ENCODE measurements at regions not wholly inside any gene's neighbourhood (a gene's known extent, or its start where the extent isn't known, plus 50 kb on each side); places are given as distances from the start of the nearest gene placed in this dataset.
"Not testable (repeated sequence)": the region's sequence is repeated elsewhere in the genome, so short reads cannot be mapped to it uniquely, and the experiment has no call there.

- H3K9me3 Mint-ChIP-seq, result peaks cover 0 to 29% (median 12%) of the 10 kb centered on the region in 8 donors
- DNase-seq, result peak; percentile 64 to 72 (median 66)
- no peaks in the 10 kb centered on the region for H3K36me3 ChIP-seq (ENCODE audit: insufficient read depth, low read length)
- H3K4me1 ChIP-seq (ENCODE audit: insufficient read depth, low read length), result peaks cover 13% of the 10 kb centered on the region
- H3K36me3 Mint-ChIP-seq, result peaks cover 0 to 7% of the 10 kb centered on the region in 2 donors
- CTCF ChIA-PET (ENCODE audit: partially characterized antibody), result interaction anchor here (0.5 to 3.7 kb wide), 23 partner anchors 11 to 677 kb away, joined by 3 to 53 read pairs (median 7); partner anchors contain the start of genes AMIGO2 and PCED1B
- no peaks in the 10 kb centered on the region for H3K27me3 ChIP-seq (ENCODE audit: insufficient read depth, low read length)
- H3K9me3 ChIP-seq (ENCODE audit: control insufficient read depth in 1 of 2, low read length in 2 of 2), result no peaks in the 10 kb centered on the region
- H3K27me3 Mint-ChIP-seq, result no peaks in the 10 kb centered on the region
- H3K27ac Mint-ChIP-seq, result peak overlapping the region; percentile 82 to 95 (median 93)
- POLR2A ChIA-PET (ENCODE audit: partially characterized antibody), result interaction anchor here (0.8 to 2.8 kb wide), 22 partner anchors 10 to 275 kb away, joined by 3 to 55 read pairs (median 10); partner anchors contain the start of genes AMIGO2 and PCED1B
- H3K4me3 ChIP-seq (ENCODE audit: low read length in 2 of 2), result peak overlapping the region; percentile 78 to 82
- H3K4me1 Mint-ChIP-seq, result peaks cover 21 to 43% (median 32%) of the 10 kb centered on the region in 4 donors
- H3K4me3 Mint-ChIP-seq, result peak overlapping the region; percentile 89 to 99 (median 94)
- intact Hi-C loops (cut with micrococcal nuclease), result loop anchor here (1.0 to 5.0 kb wide), 9 partner anchors 31 to 276 kb away; partner anchors contain the start of genes AMIGO2 and PCED1B
- peak overlapping the region; percentile 51 for H3K27ac ChIP-seq (ENCODE audit: low read depth, low read length)
Measured at GRCh38 chr12:47307680-47308399, 228.1 kb upstream of the AMIGO2 start.

GRCh38 chr12:47306773-47307679 is 227.3 kb upstream of the AMIGO2 start:
- not testable (repeated sequence) for H3K27me3 Mint-ChIP-seq; H3K27me3 ChIP-seq (ENCODE audit: insufficient read depth, low read length); H3K9me3 ChIP-seq (ENCODE audit: control insufficient read depth in 1 of 2, low read length in 2 of 2); H3K36me3 ChIP-seq (ENCODE audit: insufficient read depth, low read length); H3K36me3 Mint-ChIP-seq
- Mint-ChIP-seq H3K4me1 (peaks cover 25 to 47% (median 35%) of the 10 kb centered on the region in 4 donors), H3K27ac (peak overlapping the region; percentile 82 to 95 (median 93)), H3K4me3 (peak overlapping the region; percentile 89 to 99 (median 94)), H3K9me3 (peaks cover 0 to 29% (median 12%) of the 10 kb centered on the region in 8 donors)
- DNase-seq, result peak; percentile 53 to 69 (median 64)
- CTCF ChIA-PET (ENCODE audit: partially characterized antibody), result interaction anchor here (0.5 to 3.7 kb wide), 43 partner anchors 10 to 676 kb away, joined by 3 to 53 read pairs (median 4); partner anchors contain the start of genes AMIGO2 and PCED1B
- intact Hi-C loops (cut with micrococcal nuclease), result loop anchor here (1.0 to 5.0 kb wide), 9 partner anchors 30 to 275 kb away; partner anchors contain the start of genes AMIGO2 and PCED1B
- H3K4me1 ChIP-seq (ENCODE audit: insufficient read depth, low read length), result peaks cover 16% of the 10 kb centered on the region
- peak overlapping the region; percentile 78 to 82 for H3K4me3 ChIP-seq (ENCODE audit: low read length in 2 of 2)
- H3K27ac ChIP-seq (ENCODE audit: low read depth, low read length), result peak overlapping the region; percentile 51
- POLR2A ChIA-PET (ENCODE audit: partially characterized antibody), result interaction anchor here (0.5 to 2.8 kb wide), 39 partner anchors 9 to 1089 kb away, joined by 3 to 55 read pairs (median 5); partner anchors contain the start of genes AMIGO2 and PCED1B

- H3K9me3 ChIP-seq (ENCODE audit: control insufficient read depth in 1 of 2, low read length in 2 of 2), result no peaks in the 10 kb centered on the region
- no peak for DNase-seq
- H3K4me1 ChIP-seq (ENCODE audit: insufficient read depth, low read length), result peaks cover 19% of the 10 kb centered on the region
- peaks cover 0 to 36% (median 12%) of the 10 kb centered on the region in 8 donors for H3K9me3 Mint-ChIP-seq
- CTCF ChIA-PET (ENCODE audit: partially characterized antibody), result interaction anchor here (0.6 to 3.7 kb wide), 38 partner anchors 9 to 332 kb away, joined by 3 to 53 read pairs (median 4); partner anchors contain the start of genes AMIGO2 and PCED1B
- no peak overlapping the region for H3K4me3 ChIP-seq (ENCODE audit: low read length in 2 of 2)
- H3K27ac Mint-ChIP-seq, result no peak overlapping the region
- H3K27ac ChIP-seq (ENCODE audit: low read depth, low read length), result no peak overlapping the region
- POLR2A ChIA-PET (ENCODE audit: partially characterized antibody), result interaction anchor here (0.8 to 2.8 kb wide), 29 partner anchors 9 to 1088 kb away, joined by 3 to 55 read pairs (median 8); partner anchors contain the start of genes AMIGO2 and PCED1B
- H3K36me3 ChIP-seq (ENCODE audit: insufficient read depth, low read length), result no peaks in the 10 kb centered on the region
- peaks cover 28 to 52% (median 42%) of the 10 kb centered on the region in 4 donors for H3K4me1 Mint-ChIP-seq
- no peak overlapping the region for H3K4me3 Mint-ChIP-seq
- intact Hi-C loops (cut with micrococcal nuclease), result loop anchor here (2.0 to 5.0 kb wide), 3 partner anchors 55 to 235 kb away; no protein-coding TSS in a partner anchor
- no peaks in the 10 kb centered on the region for H3K27me3 Mint-ChIP-seq
- peaks cover 0 to 7% of the 10 kb centered on the region in 2 donors for H3K36me3 Mint-ChIP-seq
- no peaks in the 10 kb centered on the region for H3K27me3 ChIP-seq (ENCODE audit: insufficient read depth, low read length)
Measured at GRCh38 chr12:47306130-47306529, 226.4 kb upstream of the AMIGO2 start.

GRCh38 chr12:47305464-47305863 is 225.7 kb upstream of the AMIGO2 start:
- Mint-ChIP-seq H3K36me3 (peaks cover 0 to 7% of the 10 kb centered on the region in 2 donors), H3K4me1 (peaks cover 28 to 52% (median 42%) of the 10 kb centered on the region in 4 donors), H3K4me3 (no peak overlapping the region), H3K27ac (peak overlapping the region in 2 of 7 donors; percentile 9 to 17), H3K9me3 (peaks cover 0 to 36% (median 12%) of the 10 kb centered on the region in 8 donors), H3K27me3 (no peaks in the 10 kb centered on the region)
- peaks cover 19% of the 10 kb centered on the region for H3K4me1 ChIP-seq (ENCODE audit: insufficient read depth, low read length)
- intact Hi-C loops (cut with micrococcal nuclease), result loop anchor here (5.0 kb wide), 1 partner anchor 113 kb away; no protein-coding TSS in a partner anchor
- DNase-seq, result no peak
- no peak overlapping the region for H3K27ac ChIP-seq (ENCODE audit: low read depth, low read length)
- H3K36me3 ChIP-seq (ENCODE audit: insufficient read depth, low read length), result no peaks in the 10 kb centered on the region
- no peaks in the 10 kb centered on the region for H3K27me3 ChIP-seq (ENCODE audit: insufficient read depth, low read length)
- ChIA-PET POLR2A (ENCODE audit: partially characterized antibody) (interaction anchor here (2.0 to 2.8 kb wide), 2 partner anchors 113 to 226 kb away, joined by 4 to 24 read pairs; partner anchors contain the start of gene PCED1B), CTCF (ENCODE audit: partially characterized antibody) (interaction anchor here (1.4 to 3.7 kb wide), 8 partner anchors 17 to 273 kb away, joined by 3 to 51 read pairs (median 23); no protein-coding TSS in a partner anchor)
- H3K9me3 ChIP-seq (ENCODE audit: control insufficient read depth in 1 of 2, low read length in 2 of 2), result no peaks in the 10 kb centered on the region
- H3K4me3 ChIP-seq (ENCODE audit: low read length in 2 of 2), result no peak overlapping the region

GRCh38 chr12:47303995-47304560 is 224.3 kb upstream of the AMIGO2 start:
- Histone ChIP-seq H3K9me3 (ENCODE audit: control insufficient read depth in 1 of 2, low read length in 2 of 2) (no peaks in the 10 kb centered on the region), H3K4me3 (ENCODE audit: low read length in 2 of 2) (no peak overlapping the region), H3K27me3 (ENCODE audit: insufficient read depth, low read length) (no peaks in the 10 kb centered on the region), H3K36me3 (ENCODE audit: insufficient read depth, low read length) (no peaks in the 10 kb centered on the region), H3K4me1 (ENCODE audit: insufficient read depth, low read length) (peaks cover 30% of the 10 kb centered on the region), H3K27ac (ENCODE audit: low read depth, low read length) (no peak overlapping the region)
- POLR2A ChIA-PET (ENCODE audit: partially characterized antibody), result interaction anchor here (2.0 kb wide), 1 partner anchor 225 kb away, joined by 4 read pairs; the partner anchor contains the start of gene PCED1B
- intact Hi-C loops (cut with micrococcal nuclease), result no loop called here
- Mint-ChIP-seq H3K27me3 (no peaks in the 10 kb centered on the region), H3K9me3 (peaks cover 0 to 33% (median 15%) of the 10 kb centered on the region in 8 donors), H3K4me1 (peaks cover 34 to 62% (median 50%) of the 10 kb centered on the region in 4 donors), H3K4me3 (peak overlapping the region in 2 of 8 donors; percentile 20 to 52), H3K36me3 (peaks cover 0 to 9% of the 10 kb centered on the region in 2 donors), H3K27ac (no peak overlapping the region)
- no peak for DNase-seq
- CTCF ChIA-PET (ENCODE audit: partially characterized antibody), result interaction anchor here (1.0 to 1.9 kb wide), 4 partner anchors 88 to 271 kb away, joined by 4 to 6 read pairs (median 4); no protein-coding TSS in a partner anchor

GRCh38 chr12:47303207-47303606 is 223.4 kb upstream of the AMIGO2 start:
- no peak overlapping the region for H3K4me3 ChIP-seq (ENCODE audit: low read length in 2 of 2)
- DNase-seq, result no peak
- peak overlapping the region in 1 of 8 donors; percentile 52 for H3K4me3 Mint-ChIP-seq

More at GRCh38 chr12:47303207-47303606, 223.4 kb upstream of the AMIGO2 start:
- no peak overlapping the region for H3K27ac Mint-ChIP-seq
- Histone ChIP-seq H3K27me3 (ENCODE audit: insufficient read depth, low read length) (no peaks in the 10 kb centered on the region), H3K9me3 (ENCODE audit: control insufficient read depth in 1 of 2, low read length in 2 of 2) (no peaks in the 10 kb centered on the region), H3K36me3 (ENCODE audit: insufficient read depth, low read length) (no peaks in the 10 kb centered on the region), H3K4me1 (ENCODE audit: insufficient read depth, low read length) (peaks cover 39% of the 10 kb centered on the region), H3K27ac (ENCODE audit: low read depth, low read length) (no peak overlapping the region)
- H3K4me1 Mint-ChIP-seq, result peaks cover 40 to 65% (median 55%) of the 10 kb centered on the region in 4 donors
- intact Hi-C loops (cut with micrococcal nuclease), result no loop called here
- H3K9me3 Mint-ChIP-seq, result peaks cover 0 to 30% (median 20%) of the 10 kb centered on the region in 8 donors
- no peaks in the 10 kb centered on the region for H3K27me3 Mint-ChIP-seq
- CTCF ChIA-PET (ENCODE audit: partially characterized antibody), result interaction anchor here (1.0 to 1.9 kb wide), 4 partner anchors 26 to 271 kb away, joined by 3 to 7 read pairs (median 5); no protein-coding TSS in a partner anchor
- peaks cover 0 to 9% of the 10 kb centered on the region in 2 donors for H3K36me3 Mint-ChIP-seq
- POLR2A ChIA-PET (ENCODE audit: partially characterized antibody), result interaction anchor here (0.6 to 2.8 kb wide), 6 partner anchors 26 to 224 kb away, joined by 3 to 11 read pairs (median 6); partner anchors contain the start of genes AMIGO2 and PCED1B

All from CD4-positive, alpha-beta memory T cell (primary cell).